ENCODE measurements at regions not wholly inside any gene's neighbourhood (a gene's known extent, or its start where the extent isn't known, plus 50 kb on each side); places are given as distances from the start of the nearest gene placed in this dataset.
"Not testable (repeated sequence)": the region's sequence is repeated elsewhere in the genome, so short reads cannot be mapped to it uniquely, and the experiment has no call there.

DNA sequence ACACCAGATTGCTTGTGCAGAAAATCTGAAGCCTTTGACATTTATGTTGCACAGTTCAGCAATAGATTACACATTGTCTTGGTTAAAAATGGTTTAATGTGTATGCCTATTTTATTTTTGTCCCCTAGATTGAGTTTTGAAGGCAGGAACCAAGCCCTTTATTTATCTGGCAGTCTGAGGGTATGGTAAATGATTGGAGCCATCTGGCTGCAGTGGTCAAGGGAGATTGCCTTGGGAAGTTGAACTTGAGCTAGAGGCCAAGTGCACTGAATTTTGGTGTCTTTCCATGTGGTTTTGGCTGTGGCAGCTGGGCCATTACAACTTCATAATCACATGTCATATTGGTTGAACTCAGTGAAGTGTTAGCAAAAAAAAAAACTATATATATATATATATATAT is 248.7 kb upstream of the C2CD4B start:
- no peaks in the 10 kb centered on the region for H3K27me3 ChIP-seq (ENCODE audit: control insufficient read depth, insufficient read depth, low read length)
- H3K9me3 ChIP-seq (ENCODE audit: control insufficient read depth, low read length): no peaks in the 10 kb centered on the region
- no peaks in the 10 kb centered on the region for H3K4me1 ChIP-seq
- no peak overlapping the region for H2AFZ ChIP-seq
- H3K4me2 ChIP-seq (ENCODE audit: low read length): no peak overlapping the region
- no peaks in the 10 kb centered on the region for H3K36me3 ChIP-seq (ENCODE audit: control insufficient read depth, insufficient read depth, low read length)
- TF ChIP-seq, protein P1, sequence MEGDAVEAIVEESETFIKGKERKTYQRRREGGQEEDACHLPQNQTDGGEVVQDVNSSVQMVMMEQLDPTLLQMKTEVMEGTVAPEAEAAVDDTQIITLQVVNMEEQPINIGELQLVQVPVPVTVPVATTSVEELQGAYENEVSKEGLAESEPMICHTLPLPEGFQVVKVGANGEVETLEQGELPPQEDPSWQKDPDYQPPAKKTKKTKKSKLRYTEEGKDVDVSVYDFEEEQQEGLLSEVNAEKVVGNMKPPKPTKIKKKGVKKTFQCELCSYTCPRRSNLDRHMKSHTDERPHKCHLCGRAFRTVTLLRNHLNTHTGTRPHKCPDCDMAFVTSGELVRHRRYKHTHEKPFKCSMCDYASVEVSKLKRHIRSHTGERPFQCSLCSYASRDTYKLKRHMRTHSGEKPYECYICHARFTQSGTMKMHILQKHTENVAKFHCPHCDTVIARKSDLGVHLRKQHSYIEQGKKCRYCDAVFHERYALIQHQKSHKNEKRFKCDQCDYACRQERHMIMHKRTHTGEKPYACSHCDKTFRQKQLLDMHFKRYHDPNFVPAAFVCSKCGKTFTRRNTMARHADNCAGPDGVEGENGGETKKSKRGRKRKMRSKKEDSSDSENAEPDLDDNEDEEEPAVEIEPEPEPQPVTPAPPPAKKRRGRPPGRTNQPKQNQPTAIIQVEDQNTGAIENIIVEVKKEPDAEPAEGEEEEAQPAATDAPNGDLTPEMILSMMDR (IDR thresholded peaks at IDR 0.05): no peak
- H3K4me3 ChIP-seq (ENCODE audit: low read depth, low read length): no peak overlapping the region
- H3K27ac ChIP-seq: no peak overlapping the region
- no peaks in the 10 kb centered on the region for H3K79me2 ChIP-seq
- no peak overlapping the region for H3K9ac ChIP-seq

DNA sequence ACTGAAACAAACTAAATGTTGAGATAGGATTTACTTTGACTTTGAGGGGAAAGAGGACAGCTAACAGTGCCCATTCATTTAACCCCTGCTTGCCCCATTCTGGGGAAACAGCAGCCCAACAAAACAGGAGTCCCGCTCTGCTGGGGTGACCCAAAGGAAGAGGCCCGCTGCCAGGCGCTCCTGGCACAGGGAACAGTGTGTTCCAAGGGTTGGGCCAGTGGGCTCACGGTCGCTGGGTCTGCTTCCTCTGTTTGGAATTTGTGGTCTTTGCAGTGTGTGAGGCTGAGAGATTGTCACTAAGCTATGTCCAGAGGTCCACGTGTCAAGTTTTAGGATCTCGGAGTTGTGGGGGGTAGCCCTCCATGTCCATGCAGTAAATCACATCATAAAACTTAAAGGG is 250.4 kb upstream of the C2CD4B start:
- Histone ChIP-seq H3K4me1 (no peaks in the 10 kb centered on the region), H3K27me3 (ENCODE audit: control insufficient read depth, insufficient read depth, low read length) (no peaks in the 10 kb centered on the region), H3K4me2 (ENCODE audit: low read length) (no peak overlapping the region), H3K36me3 (ENCODE audit: control insufficient read depth, insufficient read depth, low read length) (no peaks in the 10 kb centered on the region), H3K9me3 (ENCODE audit: control insufficient read depth, low read length) (no peaks in the 10 kb centered on the region), H3K27ac (no peak overlapping the region), H2AFZ (no peak overlapping the region), H3K79me2 (no peaks in the 10 kb centered on the region), H3K4me3 (ENCODE audit: low read depth, low read length) (no peak overlapping the region), H3K9ac (no peak overlapping the region)
- TF ChIP-seq, protein P1 (IDR thresholded peaks at IDR 0.05): no peak

DNA sequence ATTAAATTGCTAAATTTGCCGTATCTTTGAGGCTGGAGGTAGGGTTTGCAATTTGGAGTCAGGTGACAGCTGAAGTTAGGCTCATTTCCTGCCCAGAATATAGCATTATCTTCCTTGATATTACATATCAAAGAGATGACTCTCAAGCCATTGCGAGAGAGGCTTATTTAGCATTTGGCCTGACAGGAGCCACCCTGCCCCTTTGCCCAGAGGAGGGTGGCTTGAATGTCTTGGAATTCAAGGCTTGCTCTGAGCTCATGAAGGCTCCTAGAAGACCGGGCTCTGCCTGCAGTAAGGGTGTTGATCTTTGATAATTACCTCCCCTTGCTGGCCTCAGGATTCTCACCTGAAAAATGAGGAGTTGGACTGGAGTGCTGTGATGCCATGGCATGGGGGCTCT is 251.4 kb upstream of the C2CD4B start:
- Histone ChIP-seq H3K79me2 (no peaks in the 10 kb centered on the region), H3K9me3 (ENCODE audit: control insufficient read depth, low read length) (no peaks in the 10 kb centered on the region), H3K4me3 (ENCODE audit: low read depth, low read length) (no peak overlapping the region), H3K9ac (no peak overlapping the region), H3K36me3 (ENCODE audit: control insufficient read depth, insufficient read depth, low read length) (no peaks in the 10 kb centered on the region), H3K27ac (no peak overlapping the region), H2AFZ (no peak overlapping the region), H3K4me2 (ENCODE audit: low read length) (no peak overlapping the region), H3K27me3 (ENCODE audit: control insufficient read depth, insufficient read depth, low read length) (no peaks in the 10 kb centered on the region), H3K4me1 (no peaks in the 10 kb centered on the region)
- TF ChIP-seq, protein P1 (IDR thresholded peaks at IDR 0.05): no peak

DNA sequence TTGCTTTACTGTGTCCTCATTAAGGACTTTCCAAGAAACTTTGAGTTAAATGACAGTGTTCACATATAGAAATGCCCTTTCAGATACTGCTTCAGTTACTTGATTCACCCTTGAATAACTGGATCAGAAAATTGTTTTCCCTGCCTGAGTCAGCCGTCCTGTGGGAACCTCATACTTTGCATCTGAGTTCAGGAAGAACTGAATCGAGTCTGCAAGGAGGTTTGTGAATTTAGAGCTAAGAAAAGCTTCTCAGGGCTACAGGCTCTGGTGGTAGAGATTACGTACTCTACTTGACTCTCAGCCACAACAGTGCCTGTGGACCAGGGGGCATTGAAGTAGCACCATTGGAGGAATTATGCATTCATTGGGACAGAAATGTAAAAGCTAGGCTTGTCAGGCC is 252.4 kb upstream of the C2CD4B start:
- Histone ChIP-seq H3K4me1 (no peaks in the 10 kb centered on the region), H3K27ac (no peak overlapping the region)

DNA sequence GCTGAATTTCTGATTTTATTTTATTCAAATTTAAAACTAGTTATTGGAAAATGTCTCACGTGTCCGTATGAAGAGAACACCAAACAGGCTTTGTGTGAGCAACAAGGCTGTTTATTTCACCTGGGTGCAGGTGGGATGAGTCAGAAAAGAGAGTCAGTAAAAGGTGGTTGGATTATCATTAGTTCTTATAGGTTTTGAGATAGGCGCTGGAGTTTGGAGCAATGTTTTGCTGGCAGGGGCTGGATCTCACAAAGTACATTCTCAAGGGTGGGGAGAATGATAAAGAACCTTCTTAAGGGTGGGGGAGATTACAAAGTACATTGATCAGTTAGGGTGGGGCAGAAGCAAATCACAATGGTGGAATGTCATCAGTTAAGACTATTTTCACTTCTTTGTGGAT is 253.4 kb upstream of the C2CD4B start:
- not testable (repeated sequence) for H3K9ac ChIP-seq; H3K4me1 ChIP-seq; H3K9me3 ChIP-seq (ENCODE audit: control insufficient read depth, low read length); H3K27me3 ChIP-seq (ENCODE audit: control insufficient read depth, insufficient read depth, low read length); H3K4me3 ChIP-seq (ENCODE audit: low read depth, low read length); H2AFZ ChIP-seq; H3K36me3 ChIP-seq (ENCODE audit: control insufficient read depth, insufficient read depth, low read length); H3K27ac ChIP-seq; H3K4me2 ChIP-seq (ENCODE audit: low read length); H3K79me2 ChIP-seq

More for the DNA sequence above, 252.4 kb upstream of the C2CD4B start:
- TF ChIP-seq, protein P1 (IDR thresholded peaks at IDR 0.05): no peak
- H2AFZ ChIP-seq: no peak overlapping the region
- H3K27me3 ChIP-seq (ENCODE audit: control insufficient read depth, insufficient read depth, low read length): no peaks in the 10 kb centered on the region
- H3K36me3 ChIP-seq (ENCODE audit: control insufficient read depth, insufficient read depth, low read length): no peaks in the 10 kb centered on the region
- H3K4me2 ChIP-seq (ENCODE audit: low read length): no peak overlapping the region
- H3K9me3 ChIP-seq (ENCODE audit: control insufficient read depth, low read length): no peaks in the 10 kb centered on the region
- H3K9ac ChIP-seq: no peak overlapping the region
- no peaks in the 10 kb centered on the region for H3K79me2 ChIP-seq
- H3K4me3 ChIP-seq (ENCODE audit: low read depth, low read length): no peak overlapping the region
